SK-N-SH (cell line): ENCODE measurements at regions not wholly inside any gene's neighbourhood (a gene's known extent, or its start where the extent isn't known, plus 50 kb on each side); places are given as distances from the start of the nearest gene placed in this dataset.

Experiments
- CHD2 ChIP-seq: fragments of 150-350 bp; IDR thresholded peaks from 2 replicates; pipeline ENCODE4 v1.6.1; 2018; ENCODE audit warnings: low read length; ENCODE audit not compliant: partially characterized antibody
- MAX ChIP-seq: IDR thresholded peaks from 2 replicates; pipeline ENCODE4 v1.4.0; 2012; ENCODE audit warnings: low read depth
- PBX3 ChIP-seq: IDR thresholded peaks from 2 replicates; pipeline ENCODE4; 2012
- TEAD4 ChIP-seq: IDR thresholded peaks from 2 replicates; pipeline ENCODE4 v1.4.0; 2012; ENCODE audit warnings: mild to moderate bottlenecking, borderline replicate concordance; ENCODE audit not compliant: insufficient read depth
- ZBTB33 ChIP-seq: IDR thresholded peaks from 2 replicates; pipeline ENCODE4 v1.4.0; 2012; ENCODE audit warnings: low read depth, borderline replicate concordance
- TF ChIP-seq, protein P1 (sequence below): fragments of 200-600 bp; sonication (generic); IDR thresholded peaks from 2 replicates; pipeline ENCODE4 v1.6.1; 2017; ENCODE audit warnings: antibody characterized with exemption, mild to moderate bottlenecking, moderate library complexity
- TF ChIP-seq, protein P2 (sequence below): IDR thresholded peaks from 2 replicates; pipeline ENCODE4 v1.6.1; 2012; ENCODE audit warnings: mild to moderate bottlenecking, low read depth, low read length, moderate library complexity

- TF ChIP-seq, protein P1, sequence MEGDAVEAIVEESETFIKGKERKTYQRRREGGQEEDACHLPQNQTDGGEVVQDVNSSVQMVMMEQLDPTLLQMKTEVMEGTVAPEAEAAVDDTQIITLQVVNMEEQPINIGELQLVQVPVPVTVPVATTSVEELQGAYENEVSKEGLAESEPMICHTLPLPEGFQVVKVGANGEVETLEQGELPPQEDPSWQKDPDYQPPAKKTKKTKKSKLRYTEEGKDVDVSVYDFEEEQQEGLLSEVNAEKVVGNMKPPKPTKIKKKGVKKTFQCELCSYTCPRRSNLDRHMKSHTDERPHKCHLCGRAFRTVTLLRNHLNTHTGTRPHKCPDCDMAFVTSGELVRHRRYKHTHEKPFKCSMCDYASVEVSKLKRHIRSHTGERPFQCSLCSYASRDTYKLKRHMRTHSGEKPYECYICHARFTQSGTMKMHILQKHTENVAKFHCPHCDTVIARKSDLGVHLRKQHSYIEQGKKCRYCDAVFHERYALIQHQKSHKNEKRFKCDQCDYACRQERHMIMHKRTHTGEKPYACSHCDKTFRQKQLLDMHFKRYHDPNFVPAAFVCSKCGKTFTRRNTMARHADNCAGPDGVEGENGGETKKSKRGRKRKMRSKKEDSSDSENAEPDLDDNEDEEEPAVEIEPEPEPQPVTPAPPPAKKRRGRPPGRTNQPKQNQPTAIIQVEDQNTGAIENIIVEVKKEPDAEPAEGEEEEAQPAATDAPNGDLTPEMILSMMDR, result no peak
- no peak for TF ChIP-seq TEAD4
- TF ChIP-seq MAX, result no peak
- no peak for TF ChIP-seq PBX3
- TF ChIP-seq, protein P2, sequence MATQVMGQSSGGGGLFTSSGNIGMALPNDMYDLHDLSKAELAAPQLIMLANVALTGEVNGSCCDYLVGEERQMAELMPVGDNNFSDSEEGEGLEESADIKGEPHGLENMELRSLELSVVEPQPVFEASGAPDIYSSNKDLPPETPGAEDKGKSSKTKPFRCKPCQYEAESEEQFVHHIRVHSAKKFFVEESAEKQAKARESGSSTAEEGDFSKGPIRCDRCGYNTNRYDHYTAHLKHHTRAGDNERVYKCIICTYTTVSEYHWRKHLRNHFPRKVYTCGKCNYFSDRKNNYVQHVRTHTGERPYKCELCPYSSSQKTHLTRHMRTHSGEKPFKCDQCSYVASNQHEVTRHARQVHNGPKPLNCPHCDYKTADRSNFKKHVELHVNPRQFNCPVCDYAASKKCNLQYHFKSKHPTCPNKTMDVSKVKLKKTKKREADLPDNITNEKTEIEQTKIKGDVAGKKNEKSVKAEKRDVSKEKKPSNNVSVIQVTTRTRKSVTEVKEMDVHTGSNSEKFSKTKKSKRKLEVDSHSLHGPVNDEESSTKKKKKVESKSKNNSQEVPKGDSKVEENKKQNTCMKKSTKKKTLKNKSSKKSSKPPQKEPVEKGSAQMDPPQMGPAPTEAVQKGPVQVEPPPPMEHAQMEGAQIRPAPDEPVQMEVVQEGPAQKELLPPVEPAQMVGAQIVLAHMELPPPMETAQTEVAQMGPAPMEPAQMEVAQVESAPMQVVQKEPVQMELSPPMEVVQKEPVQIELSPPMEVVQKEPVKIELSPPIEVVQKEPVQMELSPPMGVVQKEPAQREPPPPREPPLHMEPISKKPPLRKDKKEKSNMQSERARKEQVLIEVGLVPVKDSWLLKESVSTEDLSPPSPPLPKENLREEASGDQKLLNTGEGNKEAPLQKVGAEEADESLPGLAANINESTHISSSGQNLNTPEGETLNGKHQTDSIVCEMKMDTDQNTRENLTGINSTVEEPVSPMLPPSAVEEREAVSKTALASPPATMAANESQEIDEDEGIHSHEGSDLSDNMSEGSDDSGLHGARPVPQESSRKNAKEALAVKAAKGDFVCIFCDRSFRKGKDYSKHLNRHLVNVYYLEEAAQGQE, result no peak
- no peak for TF ChIP-seq CHD2
- TF ChIP-seq ZBTB33, result no peak
These were observed 1573.5 kb upstream of the TENM3 start for GRCh38 chr4:180669680-180670079.
